CD4-positive, alpha-beta memory T cell (primary cell): ENCODE measurements at regions not wholly inside any gene's neighbourhood (a gene's known extent, or its start where the extent isn't known, plus 50 kb on each side); places are given as distances from the start of the nearest gene placed in this dataset.

Experiments used
- CTCF ChIA-PET: fragments of 350-600 bp; sonication (Branson Sonifier 250); formaldehyde crosslinking; loops from one replicate; lab custom pipeline; 2021; ENCODE audit warnings: inconsistent platforms; ENCODE audit not compliant: partially characterized antibody; lab: Charles Lee
- POLR2A ChIA-PET: fragments of 350-600 bp; sonication (Branson Sonifier 250); formaldehyde crosslinking; loops from one replicate; lab custom pipeline; 2021; ENCODE audit not compliant: partially characterized antibody; lab: Charles Lee
- DNase-seq, 5 donors: peaks; one replicate each; pipeline versions ENCODE4 v3.0.0 to v3.0.0-alpha.2; 2020 to 2022; ENCODE audit warnings: mixed read lengths in 1 of 5
- H3K27ac ChIP-seq: one replicate; pipeline ENCODE4 v1.7.0; 2013; ENCODE audit warnings: low read depth, low read length
- H3K27me3 ChIP-seq: 2 replicates; pipeline ENCODE4 v1.7.0; 2013; ENCODE audit warnings: mild to moderate bottlenecking, low read length, moderate library complexity; ENCODE audit not compliant: insufficient read depth
- H3K36me3 ChIP-seq: 2 replicates; pipeline ENCODE4 v1.7.0; 2013; ENCODE audit warnings: mild to moderate bottlenecking, low read length, moderate library complexity; ENCODE audit not compliant: insufficient read depth
- H3K4me1 ChIP-seq: 2 replicates; pipeline ENCODE4 v1.7.0; 2013; ENCODE audit warnings: mild to moderate bottlenecking, low read length, moderate library complexity; ENCODE audit not compliant: insufficient read depth
- H3K4me3 ChIP-seq, 2 donors: one replicate each; pipeline ENCODE4 v1.7.0; 2013; ENCODE audit warnings: low read length in 2 of 2, mild to moderate bottlenecking in 1 of 2
- H3K9me3 ChIP-seq, 2 donors: one replicate each; pipeline ENCODE4 v1.7.0; 2013; ENCODE audit warnings: low read length in 2 of 2, control low read depth in 1 of 2; ENCODE audit not compliant: control insufficient read depth in 1 of 2
- H3K27ac Mint-ChIP-seq, 7 donors: one replicate each; pipeline ENCODE4 v1.8.0; 2020 to 2021; ENCODE audit warnings: mixed read lengths in 7 of 7, mild to moderate bottlenecking in 6 of 7, inconsistent platforms in 3 of 7, moderate library complexity in 3 of 7
- H3K27me3 Mint-ChIP-seq, 2 donors: one replicate each; pipeline ENCODE4 v1.8.0; 2020 to 2021; ENCODE audit warnings: mixed read lengths in 2 of 2
- H3K36me3 Mint-ChIP-seq, 2 donors: one replicate each; pipeline ENCODE4 v1.8.0; 2020 to 2021; ENCODE audit warnings: mixed read lengths in 2 of 2, inconsistent platforms in 1 of 2, mild to moderate bottlenecking in 1 of 2
- H3K4me1 Mint-ChIP-seq, 4 donors: one replicate each; pipeline ENCODE4 v1.8.0; 2020 to 2021; ENCODE audit warnings: mixed read lengths in 4 of 4, mild to moderate bottlenecking in 1 of 4
- H3K4me3 Mint-ChIP-seq, 8 donors: one replicate each; pipeline ENCODE4 v1.8.0; 2020 to 2021; ENCODE audit warnings: mixed read lengths in 8 of 8, mild to moderate bottlenecking in 7 of 8, moderate library complexity in 6 of 8, inconsistent platforms in 3 of 8
- H3K9me3 Mint-ChIP-seq, 8 donors: one replicate each; pipeline ENCODE4 v1.8.0; 2020 to 2021; ENCODE audit warnings: mixed read lengths in 8 of 8, mild to moderate bottlenecking in 5 of 8, inconsistent platforms in 3 of 8, moderate library complexity in 1 of 8
- intact Hi-C: fragments of 100-400 bp; cut with micrococcal nuclease; formaldehyde crosslinking; loops from one replicate; pipeline ENCODE4 v1.15.1; 2023

- POLR2A ChIA-PET, result no interaction called here
- CTCF ChIA-PET, result no interaction called here
These were observed 130.6 kb upstream of the SALL3 start for GRCh38 chr18:78849046-78849445.

GRCh38 chr18:78849458-78849857 lies 130.2 kb upstream of the SALL3 start:
- H3K4me1 Mint-ChIP-seq, result no peaks in the 10 kb centered on the region
- Histone ChIP-seq H3K27me3 (no peaks in the 10 kb centered on the region), H3K36me3 (no peaks in the 10 kb centered on the region), H3K4me1 (no peaks in the 10 kb centered on the region), H3K9me3 (no peaks in the 10 kb centered on the region), H3K4me3 (no peak overlapping the region), H3K27ac (no peak overlapping the region)
- ChIA-PET POLR2A (no interaction called here), CTCF (no interaction called here)
- H3K27me3 Mint-ChIP-seq, result peaks cover 6 to 10% of the 10 kb centered on the region in 2 donors
- no peak overlapping the region for H3K27ac Mint-ChIP-seq
- DNase-seq, result no peak
- H3K36me3 Mint-ChIP-seq, result peaks cover 0 to 5% of the 10 kb centered on the region in 2 donors
- peaks cover 0 to 67% (median 46%) of the 10 kb centered on the region in 8 donors for H3K9me3 Mint-ChIP-seq
- H3K4me3 Mint-ChIP-seq, result no peak overlapping the region
- intact Hi-C loops, result no loop called here

More at GRCh38 chr18:78849046-78849445, 130.6 kb upstream of the SALL3 start:
- Histone ChIP-seq H3K27me3 (no peaks in the 10 kb centered on the region), H3K27ac (no peak overlapping the region), H3K9me3 (no peaks in the 10 kb centered on the region), H3K4me3 (no peak overlapping the region), H3K4me1 (no peaks in the 10 kb centered on the region), H3K36me3 (no peaks in the 10 kb centered on the region)
- H3K9me3 Mint-ChIP-seq, result peaks cover 0 to 71% (median 47%) of the 10 kb centered on the region in 8 donors
- H3K27ac Mint-ChIP-seq, result no peak overlapping the region
- H3K4me1 Mint-ChIP-seq, result no peaks in the 10 kb centered on the region
- H3K4me3 Mint-ChIP-seq, result no peak overlapping the region
- intact Hi-C loops, result no loop called here
- peaks cover 6 to 10% of the 10 kb centered on the region in 2 donors for H3K27me3 Mint-ChIP-seq
- DNase-seq, result no peak
- H3K36me3 Mint-ChIP-seq, result peaks cover 0 to 5% of the 10 kb centered on the region in 2 donors

- ChIA-PET POLR2A (no interaction called here), CTCF (no interaction called here)
- H3K9me3 Mint-ChIP-seq, result peaks cover 0 to 39% (median 25%) of the 10 kb centered on the region in 8 donors
- H3K27ac ChIP-seq, result no peak overlapping the region
- no peak overlapping the region for H3K27ac Mint-ChIP-seq
- H3K27me3 Mint-ChIP-seq, result peaks cover 1 to 4% of the 10 kb centered on the region in 2 donors
- no peaks in the 10 kb centered on the region for H3K27me3 ChIP-seq
- no peaks in the 10 kb centered on the region for H3K4me1 ChIP-seq
- H3K36me3 ChIP-seq, result no peaks in the 10 kb centered on the region
- no peak for DNase-seq
- H3K36me3 Mint-ChIP-seq, result no peaks in the 10 kb centered on the region
- H3K4me3 ChIP-seq, result no peak overlapping the region
- H3K9me3 ChIP-seq, result no peaks in the 10 kb centered on the region
- intact Hi-C loops, result no loop called here
- H3K4me1 Mint-ChIP-seq, result no peaks in the 10 kb centered on the region
- H3K4me3 Mint-ChIP-seq, result no peak overlapping the region
These were observed 126.3 kb upstream of the SALL3 start for GRCh38 chr18:78853341-78853740.

GRCh38 chr18:78855188-78855587 lies 124.4 kb upstream of the SALL3 start:
- H3K9me3 Mint-ChIP-seq, result peaks cover 0 to 28% (median 16%) of the 10 kb centered on the region in 8 donors
- H3K36me3 Mint-ChIP-seq, result no peaks in the 10 kb centered on the region
- H3K27ac Mint-ChIP-seq, result no peak overlapping the region
- peaks cover 1% of the 10 kb centered on the region in 2 donors for H3K27me3 Mint-ChIP-seq
- H3K9me3 ChIP-seq, result no peaks in the 10 kb centered on the region
- ChIA-PET CTCF (no interaction called here), POLR2A (no interaction called here)
- H3K4me3 ChIP-seq, result no peak overlapping the region
- H3K4me3 Mint-ChIP-seq, result no peak overlapping the region
- DNase-seq, result no peak
- H3K27ac ChIP-seq, result no peak overlapping the region
- no peaks in the 10 kb centered on the region for H3K27me3 ChIP-seq
- H3K36me3 ChIP-seq, result no peaks in the 10 kb centered on the region
- H3K4me1 ChIP-seq, result no peaks in the 10 kb centered on the region
- intact Hi-C loops, result no loop called here
- no peaks in the 10 kb centered on the region for H3K4me1 Mint-ChIP-seq

- CTCF ChIA-PET, result no interaction called here
- intact Hi-C loops, result no loop called here
- Histone ChIP-seq H3K27ac (no peak overlapping the region), H3K27me3 (no peaks in the 10 kb centered on the region), H3K9me3 (no peaks in the 10 kb centered on the region), H3K36me3 (no peaks in the 10 kb centered on the region), H3K4me3 (no peak overlapping the region), H3K4me1 (no peaks in the 10 kb centered on the region)
- POLR2A ChIA-PET, result no interaction called here
- Mint-ChIP-seq H3K27ac (no peak overlapping the region), H3K27me3 (peaks cover 3 to 4% of the 10 kb centered on the region in 2 donors), H3K36me3 (no peaks in the 10 kb centered on the region), H3K9me3 (peaks cover 0 to 17% (median 8%) of the 10 kb centered on the region in 8 donors), H3K4me1 (no peaks in the 10 kb centered on the region), H3K4me3 (no peak overlapping the region)
- no peak for DNase-seq
These were observed 122.9 kb upstream of the SALL3 start for GRCh38 chr18:78856569-78857313.

GRCh38 chr18:78857314-78858150 lies 122.1 kb upstream of the SALL3 start:
- Mint-ChIP-seq H3K4me3 (no peak overlapping the region), H3K4me1 (no peaks in the 10 kb centered on the region), H3K27me3 (peaks cover 4 to 5% of the 10 kb centered on the region in 2 donors), H3K27ac (no peak overlapping the region), H3K36me3 (no peaks in the 10 kb centered on the region), H3K9me3 (peaks cover 0 to 12% (median 4%) of the 10 kb centered on the region in 8 donors)
- POLR2A ChIA-PET, result no interaction called here
- DNase-seq, result no peak
- no peaks in the 10 kb centered on the region for H3K36me3 ChIP-seq
- H3K4me1 ChIP-seq, result no peaks in the 10 kb centered on the region
- H3K27me3 ChIP-seq, result no peaks in the 10 kb centered on the region
- H3K4me3 ChIP-seq, result no peak overlapping the region
- H3K9me3 ChIP-seq, result no peaks in the 10 kb centered on the region
- H3K27ac ChIP-seq, result no peak overlapping the region
- intact Hi-C loops, result no loop called here
- CTCF ChIA-PET, result no interaction called here

GRCh38 chr18:78859686-78860085 lies 119.9 kb upstream of the SALL3 start:
- no peak overlapping the region for H3K4me3 Mint-ChIP-seq
- POLR2A ChIA-PET, result no interaction called here
- peaks cover 0 to 5% (median 0%) of the 10 kb centered on the region in 8 donors for H3K9me3 Mint-ChIP-seq
- Histone ChIP-seq H3K36me3 (no peaks in the 10 kb centered on the region), H3K27ac (no peak overlapping the region), H3K27me3 (no peaks in the 10 kb centered on the region), H3K4me1 (no peaks in the 10 kb centered on the region), H3K9me3 (no peaks in the 10 kb centered on the region), H3K4me3 (no peak overlapping the region)
- no peaks in the 10 kb centered on the region for H3K4me1 Mint-ChIP-seq
- DNase-seq, result no peak
- H3K27me3 Mint-ChIP-seq, result peaks cover 6% of the 10 kb centered on the region in 2 donors
- intact Hi-C loops, result no loop called here
- CTCF ChIA-PET, result no interaction called here
- no peaks in the 10 kb centered on the region for H3K36me3 Mint-ChIP-seq
- no peak overlapping the region for H3K27ac Mint-ChIP-seq
